Liver (tissue), 8 donors: ENCODE measurements at regions not wholly inside any gene's neighbourhood (a gene's known extent, or its start where the extent isn't known, plus 50 kb on each side); places are given as distances from the start of the nearest gene placed in this dataset.

Source experiments
- DNase-seq: peaks from one replicate; pipeline ENCODE4 v3.0.0-alpha.2; 2017; ENCODE audit warnings: low spot score
- H3K27ac ChIP-seq, 2 donors: one replicate each; pipeline ENCODE4 v1.7.0; 2013; ENCODE audit warnings: inconsistent platforms in 2 of 2, low read length in 2 of 2, control low read depth in 1 of 2, low read depth in 1 of 2, mild to moderate bottlenecking in 1 of 2
- H3K27me3 ChIP-seq, 4 donors: one replicate each; pipeline versions ENCODE4 v1.6.1 to v1.7.0; 2013; ENCODE audit warnings: low read length in 3 of 4, inconsistent platforms in 1 of 4, mild to moderate bottlenecking in 1 of 4, moderate library complexity in 1 of 4; ENCODE audit not compliant: control insufficient read depth in 4 of 4, insufficient read depth in 4 of 4
- H3K36me3 ChIP-seq, 4 donors: one replicate each; pipeline versions ENCODE4 v1.6.1 to v1.7.0; 2013; ENCODE audit warnings: low read length in 3 of 4, mild to moderate bottlenecking in 3 of 4, low read depth in 1 of 4, moderate library complexity in 1 of 4; ENCODE audit not compliant: control insufficient read depth in 4 of 4, insufficient read depth in 3 of 4
- H3K4me1 ChIP-seq, 4 donors: one replicate each; pipeline versions ENCODE4 v1.6.1 to v1.7.0; 2013; ENCODE audit warnings: low read length in 3 of 4, mild to moderate bottlenecking in 3 of 4, moderate library complexity in 1 of 4; ENCODE audit not compliant: control insufficient read depth in 4 of 4, insufficient read depth in 4 of 4
- H3K4me3 ChIP-seq, 3 donors: one replicate each; pipeline versions ENCODE4 v1.6.1 to v1.7.0; 2013; ENCODE audit warnings: low read length in 3 of 3, control low read depth in 1 of 3, low read depth in 1 of 3, mild to moderate bottlenecking in 1 of 3
- H3K9ac ChIP-seq, 2 donors: one replicate each; pipeline ENCODE4 v1.7.0; 2013; ENCODE audit warnings: low read length in 2 of 2, mild to moderate bottlenecking in 2 of 2, moderate library complexity in 2 of 2, control low read depth in 1 of 2, low read depth in 1 of 2
- H3K9me3 ChIP-seq, 4 donors: one replicate each; pipeline versions ENCODE4 v1.6.1 to v1.7.0; 2013; ENCODE audit warnings: low read length in 3 of 4; ENCODE audit not compliant: control insufficient read depth in 4 of 4
- ATF3 ChIP-seq: IDR thresholded peaks from 2 replicates; pipeline ENCODE4 v1.6.1; 2016; ENCODE audit warnings: antibody characterized with exemption
- CTCF ChIP-seq: fragments of 150-350 bp; IDR thresholded peaks from 2 replicates; pipeline ENCODE4 v1.5.1; 2017; ENCODE audit warnings: improper control_type of control experiment, low read depth, low read length; ENCODE audit not compliant: missing input control
- FOXA1 ChIP-seq: IDR thresholded peaks from 2 replicates; pipeline ENCODE4 v1.6.1; 2016; ENCODE audit warnings: antibody characterized with exemption
- FOXA2 ChIP-seq: IDR thresholded peaks from 2 replicates; pipeline ENCODE4 v1.6.1; 2016; ENCODE audit warnings: antibody characterized with exemption
- GABPA ChIP-seq, 2 donors: IDR thresholded peaks in 1 of 2; conservative IDR thresholded peaks in 1 of 2; 2 replicates each; pipeline ENCODE4 v1.6.1; 2016; ENCODE audit warnings: antibody characterized with exemption in 2 of 2, mild to moderate bottlenecking in 1 of 2, moderate library complexity in 1 of 2
- HNF4A ChIP-seq, 2 donors: conservative IDR thresholded peaks; 2 replicates each; pipeline ENCODE4 v1.6.1; 2016; ENCODE audit warnings: antibody characterized with exemption in 2 of 2, mild to moderate bottlenecking in 2 of 2
- HNF4G ChIP-seq: IDR thresholded peaks from 2 replicates; pipeline ENCODE4 v1.6.1; 2016; ENCODE audit warnings: antibody characterized with exemption
- JUND ChIP-seq, 2 donors: IDR thresholded peaks; 2 replicates each; pipeline ENCODE4 v1.6.1; 2016; ENCODE audit warnings: antibody characterized with exemption in 2 of 2
- MAX ChIP-seq: IDR thresholded peaks from 2 replicates; pipeline ENCODE4 v1.6.1; 2016; ENCODE audit warnings: antibody characterized with exemption
- NR2F2 ChIP-seq: IDR thresholded peaks from 2 replicates; pipeline ENCODE4 v1.6.1; 2016; ENCODE audit warnings: antibody characterized with exemption
- RAD21 ChIP-seq, 2 donors: IDR thresholded peaks; 2 replicates each; pipeline ENCODE4 v1.6.1; 2016; ENCODE audit warnings: antibody characterized with exemption in 2 of 2, mild to moderate bottlenecking in 2 of 2
- REST ChIP-seq: IDR thresholded peaks from 2 replicates; pipeline ENCODE4 v1.6.1; 2016; ENCODE audit warnings: antibody characterized with exemption, mild to moderate bottlenecking
- RXRA ChIP-seq, 2 donors: IDR thresholded peaks; 2 replicates each; pipeline ENCODE4 v1.6.1; 2017 to 2018; ENCODE audit warnings: antibody characterized with exemption in 2 of 2, mild to moderate bottlenecking in 1 of 2
- TAF1 ChIP-seq: conservative IDR thresholded peaks from 2 replicates; pipeline ENCODE4 v1.6.1; 2016; ENCODE audit warnings: antibody characterized with exemption, mild to moderate bottlenecking
- YY1 ChIP-seq: IDR thresholded peaks from 2 replicates; pipeline ENCODE4 v1.6.1; 2016; ENCODE audit warnings: antibody characterized with exemption, mild to moderate bottlenecking
- ZBTB33 ChIP-seq: IDR thresholded peaks from 2 replicates; pipeline ENCODE4 v1.6.1; 2016; ENCODE audit warnings: antibody characterized with exemption
- WGBS: extraction: QIAGEN DNeasy Blood & Tissue Kit; methylation state at CpG from one replicate; pipeline ENCODE4 v1.1.7; 2013; 5-methylcytosine and 5-hydroxymethylcytosine counted together
- donor health status: healthy.
- donor health status: healthy.
- donor health status: healthy.
- donor health status: healthy.
- donor health status: healthy.

GRCh38 chr14:101480022-101480746, 81.1 kb upstream of the DIO3 start:
- H3K9me3 ChIP-seq: peaks cover 0 to 3% (median 0%) of the 10 kb centered on the region in 4 donors
- H3K36me3 ChIP-seq: no peaks in the 10 kb centered on the region
- no peak overlapping the region for H3K9ac ChIP-seq
- DNase-seq: no peak
- no peaks in the 10 kb centered on the region for H3K27me3 ChIP-seq
- H3K4me3 ChIP-seq: no peak overlapping the region
- WGBS: 76% methylated on average over 12 of the region's 12 CpGs
- H3K4me1 ChIP-seq: peaks cover 25 to 48% (median 42%) of the 10 kb centered on the region in 4 donors
- TF ChIP-seq ATF3 (no peak), GABPA (IDR thresholded peaks at IDR 0.05 in 1 of 2, conservative IDR thresholded peaks at IDR 0.05 in 1 of 2) (no peak), CTCF (no peak), MAX (no peak), TAF1 (no peak), JUND (IDR thresholded peaks at IDR 0.05) (no peak), HNF4A (conservative IDR thresholded peaks at IDR 0.05) (no peak), FOXA2 (no peak), FOXA1 (no peak), YY1 (no peak), NR2F2 (no peak), HNF4G (no peak), RXRA (IDR thresholded peaks at IDR 0.05) (no peak), ZBTB33 (no peak), REST (no peak), RAD21 (IDR thresholded peaks at IDR 0.05) (no peak)
- H3K27ac ChIP-seq: peak overlapping the region; percentile 75 to 80
